Pons (tissue), 1 donor: ENCODE measurements at regions not wholly inside any gene's neighbourhood (a gene's known extent, or its start where the extent isn't known, plus 50 kb on each side); places are given as distances from the start of the nearest gene placed in this dataset.

Experiments
- DNase-seq: peaks from one replicate; pipeline ENCODE4 v3.0.0-alpha.2; 2016; ENCODE audit warnings: low spot score

- no peak for DNase-seq
Observed at GRCh38 chr5:72042097-72042496, 65.2 kb upstream of the MAP1B start.

- DNase-seq, result no peak
Observed at GRCh38 chr5:72045692-72046091, 61.6 kb upstream of the MAP1B start.

DNA sequence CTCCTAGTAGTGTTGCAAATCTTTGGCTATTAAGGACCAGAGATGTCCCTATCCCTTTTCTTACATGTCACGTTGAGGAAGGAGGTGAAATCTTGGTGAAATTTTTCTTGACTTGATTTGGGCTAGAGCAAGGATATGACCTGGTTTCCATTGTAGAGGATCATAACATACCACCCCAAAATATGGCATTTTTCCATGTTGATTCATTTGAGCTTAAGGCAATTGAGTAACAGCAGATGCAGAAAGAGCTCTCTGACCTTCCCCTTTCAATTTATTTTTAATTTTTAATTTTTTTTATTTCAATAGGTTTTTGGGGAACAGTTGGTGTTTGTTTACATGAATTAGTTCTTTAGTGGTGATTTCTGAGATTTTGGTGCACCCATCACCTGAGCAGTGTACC, 61.2 kb upstream of the MAP1B start:
- no peak for DNase-seq

DNA sequence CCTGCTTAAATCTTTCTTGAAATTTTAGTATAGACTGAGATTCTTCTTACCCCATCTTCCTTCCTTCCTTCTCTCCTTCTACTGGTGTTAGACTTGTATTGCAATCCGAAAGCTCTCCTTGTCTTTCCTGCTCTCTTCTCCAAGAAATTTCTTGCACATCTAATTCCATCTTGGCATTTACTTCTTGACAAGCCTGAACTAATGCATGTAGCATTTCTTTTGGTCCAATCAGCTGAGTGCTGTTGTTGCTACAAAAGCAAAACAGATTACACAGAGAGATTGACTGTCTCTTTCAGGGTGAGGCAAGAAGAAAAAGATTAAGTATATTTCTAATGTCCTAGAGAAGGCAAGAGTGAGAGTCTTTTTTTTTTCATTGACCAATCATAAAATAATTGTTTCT, 51.6 kb upstream of the MAP1B start:
- DNase-seq, result no peak
